Gastroesophageal sphincter (tissue), 3 donors: ENCODE measurements at regions not wholly inside any gene's neighbourhood (a gene's known extent, or its start where the extent isn't known, plus 50 kb on each side); places are given as distances from the start of the nearest gene placed in this dataset.

ENCODE experiments used
- CTCF ChIP-seq, 4 experiments: fragments of 200-600 bp in 2 of 4; fragments of 450-650 bp in 2 of 4; sonication (generic) in 1 of 4; IDR thresholded peaks; one replicate each; pipeline ENCODE4 v1.5.1; 2017 to 2019; ENCODE audit warnings: antibody characterized with exemption in 4 of 4, mild to moderate bottlenecking in 2 of 4, moderate library complexity in 2 of 4
- POLR2A ChIP-seq, 2 donors: fragments of 450-650 bp; IDR thresholded peaks; one replicate each; pipeline ENCODE4 v1.6.1; 2017; ENCODE audit warnings: antibody characterized with exemption in 2 of 2, mild to moderate bottlenecking in 2 of 2, moderate library complexity in 1 of 2

- TF ChIP-seq CTCF (IDR thresholded peaks at IDR 0.05), result no peak
- TF ChIP-seq POLR2A (IDR thresholded peaks at IDR 0.05), result no peak
Measured at GRCh38 chr16:85476389-85476788, 136.7 kb upstream of the GSE1 start.
